B cell (primary cell): ENCODE measurements at regions not wholly inside any gene's neighbourhood (a gene's known extent, or its start where the extent isn't known, plus 50 kb on each side); places are given as distances from the start of the nearest gene placed in this dataset.

Source experiments
- ATAC-seq: fragments of 200-7000 bp; cut with Tn5 transposase; one replicate; pipeline ENCODE4 v1.10.0; 2021; ENCODE audit warnings: low read depth, mild to moderate bottlenecking, moderate number of reproducible peaks, moderate library complexity
- CTCF ChIA-PET: fragments of 350-600 bp; sonication (Branson Sonifier 250); formaldehyde crosslinking; loops from one replicate; lab custom pipeline; 2021; ENCODE audit warnings: antibody characterized with exemption, inconsistent platforms; lab: Charles Lee
- POLR2A ChIA-PET: fragments of 350-600 bp; sonication (Branson Sonifier 250); formaldehyde crosslinking; loops from one replicate; lab custom pipeline; 2021; ENCODE audit warnings: antibody characterized with exemption; lab: Charles Lee
- DNase-seq: peaks from one replicate; pipeline ENCODE4 v3.0.0; 2013
- H2AFZ ChIP-seq: 2 replicates; pipeline ENCODE4 v1.6.1; 2012; ENCODE audit warnings: mild to moderate bottlenecking, low read depth, low read length; ENCODE audit not compliant: insufficient read depth, poor library complexity, severe bottlenecking
- H3K27ac ChIP-seq, 2 donors: 1 replicate in 1 of 2; 2 replicates in 1 of 2; pipeline ENCODE4 v1.5.1; 2012 to 2013; ENCODE audit warnings: low read length in 2 of 2, mild to moderate bottlenecking in 2 of 2, moderate library complexity in 1 of 2
- H3K27me3 ChIP-seq, 4 experiments: fragments of 200-600 bp in 1 of 4; sonication (generic) in 1 of 4; replicated peaks in 1 of 4; 1 replicate in 2 of 4; 2 replicates in 2 of 4; pipeline versions ENCODE4 v1.6.1 to v1.7.0; 2013 to 2016; ENCODE audit warnings: low read length in 3 of 4, mild to moderate bottlenecking in 2 of 4, mixed read lengths in 1 of 4, moderate library complexity in 1 of 4; ENCODE audit not compliant: insufficient read depth in 4 of 4, control insufficient read depth in 3 of 4; ENCODE audit errors: control extremely low read depth in 1 of 4
- H3K36me3 ChIP-seq, 2 experiments: replicated peaks in 1 of 2; 1 replicate in 1 of 2; 2 replicates in 1 of 2; pipeline versions ENCODE4 v1.6.1 to v1.7.1; 2013; ENCODE audit warnings: low read length in 1 of 2; ENCODE audit not compliant: insufficient read depth in 2 of 2, control insufficient read depth in 1 of 2; ENCODE audit errors: control extremely low read depth in 1 of 2, extremely low read depth in 1 of 2
- H3K4me1 ChIP-seq, 2 donors: fragments of 200-600 bp in 1 of 2; sonication (generic) in 1 of 2; 1 replicate in 1 of 2; 2 replicates in 1 of 2; pipeline versions ENCODE4 v1.5.1 to v1.6.1; 2013 to 2017; ENCODE audit warnings: low read length in 2 of 2; ENCODE audit not compliant: control insufficient read depth in 2 of 2, insufficient read depth in 2 of 2
- H3K4me2 ChIP-seq: replicated peaks from 2 replicates; pipeline ENCODE3; 2012; ENCODE audit warnings: mild to moderate bottlenecking, low read depth, low read length; ENCODE audit not compliant: poor library complexity, severe bottlenecking
- H3K4me3 ChIP-seq, 5 experiments: fragments of 200-600 bp in 1 of 5; sonication (generic) in 1 of 5; 1 replicate in 3 of 5; 2 replicates in 2 of 5; pipeline versions ENCODE4 v1.5.1 to v1.7.0; 2011 to 2016; ENCODE audit warnings: low read length in 4 of 5, mild to moderate bottlenecking in 4 of 5, low read depth in 2 of 5, control low read depth in 1 of 5, moderate library complexity in 1 of 5; ENCODE audit not compliant: insufficient read depth in 1 of 5; ENCODE audit errors: control extremely low read depth in 1 of 5, extremely low read depth in 1 of 5
- H3K79me2 ChIP-seq: fragments of 200-600 bp; sonication (generic); one replicate; pipeline ENCODE4 v1.6.0; 2016; ENCODE audit warnings: low read length; ENCODE audit not compliant: control insufficient read depth, insufficient read depth
- H3K9ac ChIP-seq: fragments of 200-600 bp; sonication (generic); 2 replicates; pipeline ENCODE4 v1.6.1; 2017; ENCODE audit warnings: mild to moderate bottlenecking, low read length, moderate library complexity
- H3K9me3 ChIP-seq, 3 donors: one replicate each; pipeline versions ENCODE4 v1.6.1 to v1.7.1; 2013; ENCODE audit warnings: low read length in 2 of 3; ENCODE audit not compliant: control insufficient read depth in 2 of 3, insufficient read depth in 1 of 3; ENCODE audit errors: control extremely low read depth in 1 of 3
- H4K20me1 ChIP-seq: 2 replicates; pipeline ENCODE4 v1.6.0; 2012; ENCODE audit warnings: mild to moderate bottlenecking, low read length; ENCODE audit not compliant: insufficient read depth, control insufficient read depth, poor library complexity, severe bottlenecking
- H3K27ac Mint-ChIP-seq: one replicate; pipeline ENCODE4 v1.8.0; 2021; ENCODE audit warnings: mixed read lengths
- H3K27me3 Mint-ChIP-seq: one replicate; pipeline ENCODE4 v1.8.0; 2021; ENCODE audit warnings: mixed read lengths
- H3K4me1 Mint-ChIP-seq: one replicate; pipeline ENCODE4 v1.8.0; 2021; ENCODE audit warnings: mixed read lengths
- H3K4me3 Mint-ChIP-seq: one replicate; pipeline ENCODE4 v1.8.0; 2021; ENCODE audit warnings: mixed read lengths
- H3K9me3 Mint-ChIP-seq: one replicate; pipeline ENCODE4 v1.8.0; 2022; ENCODE audit warnings: mixed read lengths; ENCODE audit not compliant: insufficient read depth
- CTCF ChIP-seq: fragments of 200-600 bp; IDR thresholded peaks from one replicate; pipeline ENCODE4 v1.8.0; 2022; ENCODE audit warnings: antibody characterized with exemption, mild to moderate bottlenecking
- EZH2 ChIP-seq: IDR thresholded peaks from 2 replicates; pipeline ENCODE4 v1.6.1; 2012; ENCODE audit warnings: borderline replicate concordance, low read depth, mild to moderate bottlenecking, moderate library complexity, low read length; ENCODE audit not compliant: insufficient read depth, poor library complexity, severe bottlenecking
- WGBS: methylation state at CpG from one replicate; pipeline ENCODE4 v1.1.5; 2013; ENCODE audit warnings: missing lambda C conversion rate; ENCODE audit not compliant: insufficient coverage; 5-methylcytosine and 5-hydroxymethylcytosine counted together
- intact Hi-C: fragments of 100-400 bp; cut with micrococcal nuclease; formaldehyde crosslinking; loops from one replicate; pipeline ENCODE4 v1.10.0; 2022

GRCh38 chr5:5605170-5605764 is 182.8 kb downstream of the ICE1 start:
- Histone ChIP-seq H4K20me1 (no peaks in the 10 kb centered on the region), H3K4me1 (no peaks in the 10 kb centered on the region), H3K27me3 (no peaks in the 10 kb centered on the region), H3K27ac (no peak overlapping the region), H3K9ac (no peak overlapping the region), H3K4me3 (no peak overlapping the region), H3K4me2 (no peak overlapping the region), H3K36me3 (no peaks in the 10 kb centered on the region), H3K79me2 (no peaks in the 10 kb centered on the region), H2AFZ (no peak overlapping the region), H3K9me3 (peaks cover 0 to 2% (median 0%) of the 10 kb centered on the region in 3 donors)
- no peak for ATAC-seq
- Mint-ChIP-seq H3K27ac (no peak overlapping the region), H3K27me3 (no peaks in the 10 kb centered on the region), H3K4me3 (no peak overlapping the region), H3K9me3 (no peaks in the 10 kb centered on the region), H3K4me1 (no peaks in the 10 kb centered on the region)
- intact Hi-C loops, result no loop called here
- POLR2A ChIA-PET, result no interaction called here
- CTCF ChIA-PET, result no interaction called here
- TF ChIP-seq EZH2 (no peak), CTCF (no peak)
- 85% methylated on average over 15 of the region's 15 CpGs for WGBS
- no peak for DNase-seq

GRCh38 chr5:5602554-5602953 is 180.1 kb downstream of the ICE1 start:
- Histone ChIP-seq H3K4me2 (no peak overlapping the region), H3K79me2 (no peaks in the 10 kb centered on the region), H2AFZ (no peak overlapping the region), H3K27ac (no peak overlapping the region), H3K36me3 (no peaks in the 10 kb centered on the region), H3K9ac (no peak overlapping the region), H3K4me1 (no peaks in the 10 kb centered on the region), H3K4me3 (no peak overlapping the region), H3K27me3 (no peaks in the 10 kb centered on the region), H4K20me1 (no peaks in the 10 kb centered on the region), H3K9me3 (no peaks in the 10 kb centered on the region)
- no peak overlapping the region for H3K27ac Mint-ChIP-seq
- DNase-seq (no peak), ATAC-seq (no peak)
- no peaks in the 10 kb centered on the region for H3K4me1 Mint-ChIP-seq
- intact Hi-C loops, result no loop called here
- TF ChIP-seq EZH2 (no peak), CTCF (no peak)
- ChIA-PET CTCF (no interaction called here), POLR2A (no interaction called here)
- no peak overlapping the region for H3K4me3 Mint-ChIP-seq
- 100% methylated on average over 1 of the region's 1 CpG for WGBS
- no peaks in the 10 kb centered on the region for H3K27me3 Mint-ChIP-seq
- no peaks in the 10 kb centered on the region for H3K9me3 Mint-ChIP-seq
